Osteoblast (primary cell): ENCODE measurements at regions not wholly inside any gene's neighbourhood (a gene's known extent, or its start where the extent isn't known, plus 50 kb on each side); places are given as distances from the start of the nearest gene placed in this dataset.
A peak's percentile ranks its signal among the peaks of the same experiment; 100 is the strongest.

Source experiments
- DNase-seq: peaks from one replicate; pipeline ENCODE4 v3.0.0; 2011; ENCODE audit warnings: low spot score, mixed read lengths; ENCODE audit not compliant: insufficient read length; ENCODE audit errors: missing footprints
- H2AFZ ChIP-seq: 2 replicates; pipeline ENCODE4 v1.6.0; 2011; ENCODE audit warnings: mild to moderate bottlenecking, low read length
- H3K27ac ChIP-seq: 2 replicates; pipeline ENCODE4 v1.5.1; 2011; ENCODE audit warnings: mild to moderate bottlenecking, low read depth, low read length, moderate library complexity
- H3K27me3 ChIP-seq: 2 replicates; pipeline ENCODE4 v1.6.0; 2012; ENCODE audit warnings: mild to moderate bottlenecking, control low read depth, inconsistent platforms, low read length, moderate library complexity; ENCODE audit not compliant: insufficient read depth
- H3K36me3 ChIP-seq: 2 replicates; pipeline ENCODE4 v1.5.1; 2011; ENCODE audit warnings: mild to moderate bottlenecking, low read length, control low read depth, moderate library complexity; ENCODE audit not compliant: insufficient read depth
- H3K4me1 ChIP-seq: 2 replicates; pipeline ENCODE4 v1.5.1; 2011; ENCODE audit warnings: mild to moderate bottlenecking, low read length, control low read depth, moderate library complexity; ENCODE audit not compliant: insufficient read depth
- H3K4me2 ChIP-seq: 2 replicates; pipeline ENCODE4 v1.6.0; 2011; ENCODE audit warnings: mild to moderate bottlenecking, low read length; ENCODE audit not compliant: insufficient read depth
- H3K4me3 ChIP-seq: fragments of 200-600 bp; sonication (generic); 3 replicates; pipeline ENCODE4 v1.5.1; 2012; ENCODE audit warnings: mild to moderate bottlenecking, low read length, inconsistent platforms; ENCODE audit not compliant: insufficient read depth
- H3K79me2 ChIP-seq: 2 replicates; pipeline ENCODE4 v1.6.0; 2012; ENCODE audit warnings: mild to moderate bottlenecking, low read length, control low read depth, inconsistent platforms; ENCODE audit not compliant: insufficient read depth
- H3K9me3 ChIP-seq: 2 replicates; pipeline ENCODE4 v1.5.1; 2011; ENCODE audit warnings: low read depth, low read length, control low read depth
- H4K20me1 ChIP-seq: 2 replicates; pipeline ENCODE4 v1.6.0; 2012; ENCODE audit warnings: mild to moderate bottlenecking, low read length, control low read depth; ENCODE audit not compliant: insufficient read depth
- CTCF ChIP-seq: IDR thresholded peaks from 2 replicates; pipeline ENCODE4 v1.5.1; 2011; ENCODE audit warnings: mild to moderate bottlenecking, low read depth, low read length, moderate library complexity; ENCODE audit errors: extremely low read depth

GRCh38 chr10:129046065-129046681, 420.9 kb upstream of the MGMT start:
- no peaks in the 10 kb centered on the region for H4K20me1 ChIP-seq
- H3K4me1 ChIP-seq: peaks cover 17% of the 10 kb centered on the region
- DNase-seq: peak; percentile 88
- no peak for TF ChIP-seq CTCF
- no peaks in the 10 kb centered on the region for H3K79me2 ChIP-seq
- peak overlapping the region; percentile 77 for H3K4me2 ChIP-seq
- H3K4me3 ChIP-seq: peak overlapping the region; percentile 52
- no peaks in the 10 kb centered on the region for H3K27me3 ChIP-seq
- peak overlapping the region; percentile 27 for H2AFZ ChIP-seq
- H3K27ac ChIP-seq: peak overlapping the region; percentile 5
- no peaks in the 10 kb centered on the region for H3K9me3 ChIP-seq
- H3K36me3 ChIP-seq: no peaks in the 10 kb centered on the region

GRCh38 chr10:129046962-129047361, 420.1 kb upstream of the MGMT start:
- Histone ChIP-seq H3K4me2 (peak overlapping the region; percentile 77), H3K4me3 (peak overlapping the region; percentile 52), H2AFZ (peak overlapping the region; percentile 27), H3K9me3 (no peaks in the 10 kb centered on the region), H4K20me1 (no peaks in the 10 kb centered on the region), H3K79me2 (no peaks in the 10 kb centered on the region), H3K4me1 (peaks cover 17% of the 10 kb centered on the region), H3K27ac (peak overlapping the region; percentile 5), H3K27me3 (no peaks in the 10 kb centered on the region), H3K36me3 (no peaks in the 10 kb centered on the region)
- DNase-seq: no peak
- TF ChIP-seq CTCF: no peak

- no peaks in the 10 kb centered on the region for H3K79me2 ChIP-seq
- H3K36me3 ChIP-seq: no peaks in the 10 kb centered on the region
- no peak overlapping the region for H2AFZ ChIP-seq
- no peak for DNase-seq
- H4K20me1 ChIP-seq: no peaks in the 10 kb centered on the region
- H3K4me2 ChIP-seq: no peak overlapping the region
- H3K27ac ChIP-seq: no peak overlapping the region
- H3K4me3 ChIP-seq: no peak overlapping the region
- H3K4me1 ChIP-seq: peaks cover 17% of the 10 kb centered on the region
- no peaks in the 10 kb centered on the region for H3K9me3 ChIP-seq
- no peak for TF ChIP-seq CTCF
- H3K27me3 ChIP-seq: no peaks in the 10 kb centered on the region
Observed at GRCh38 chr10:129047600-129047999, 419.4 kb upstream of the MGMT start.

GRCh38 chr10:129048513-129048912, 418.5 kb upstream of the MGMT start:
- DNase-seq: no peak
- Histone ChIP-seq H3K4me2 (no peak overlapping the region), H4K20me1 (no peaks in the 10 kb centered on the region), H2AFZ (no peak overlapping the region), H3K4me1 (peaks cover 17% of the 10 kb centered on the region), H3K4me3 (no peak overlapping the region), H3K27me3 (no peaks in the 10 kb centered on the region), H3K27ac (no peak overlapping the region), H3K79me2 (no peaks in the 10 kb centered on the region), H3K36me3 (no peaks in the 10 kb centered on the region), H3K9me3 (no peaks in the 10 kb centered on the region)
- TF ChIP-seq CTCF: no peak
